ENCODE measurements at regions not wholly inside any gene's neighbourhood (a gene's known extent, or its start where the extent isn't known, plus 50 kb on each side); places are given as distances from the start of the nearest gene placed in this dataset.

DNA sequence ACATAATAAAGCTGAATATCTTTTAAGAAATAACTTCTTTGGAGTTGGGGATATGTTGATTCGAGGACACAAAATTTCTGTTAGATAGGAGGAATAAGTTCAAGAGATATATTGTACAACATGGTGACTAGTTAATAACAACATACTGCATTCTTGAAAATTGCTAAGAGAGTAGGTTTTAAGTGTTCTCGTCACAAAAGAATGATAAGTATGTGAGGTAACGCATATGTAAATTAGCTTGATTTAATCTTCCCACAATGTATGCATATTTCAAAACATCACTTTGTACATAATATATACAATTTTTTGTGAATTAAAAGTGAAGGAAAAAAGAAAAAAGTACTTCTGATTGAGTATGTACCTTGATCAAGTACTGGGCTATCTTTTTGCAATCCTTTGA is 428.0 kb upstream of the TRPC7 start:
- no peak overlapping the region for H3K4me3 Mint-ChIP-seq
- DNase-seq (ENCODE audit: low spot score in 2 of 2), result no peak
- H3K27me3 Mint-ChIP-seq, result no peaks in the 10 kb centered on the region
- ATAC-seq (ENCODE audit: low read depth), result no peak
- no peak overlapping the region for H3K27ac Mint-ChIP-seq
- no peaks in the 10 kb centered on the region for H3K4me1 Mint-ChIP-seq
- H3K9me3 Mint-ChIP-seq, result peaks cover 1% of the 10 kb centered on the region
- no peaks in the 10 kb centered on the region for H3K36me3 Mint-ChIP-seq

DNA sequence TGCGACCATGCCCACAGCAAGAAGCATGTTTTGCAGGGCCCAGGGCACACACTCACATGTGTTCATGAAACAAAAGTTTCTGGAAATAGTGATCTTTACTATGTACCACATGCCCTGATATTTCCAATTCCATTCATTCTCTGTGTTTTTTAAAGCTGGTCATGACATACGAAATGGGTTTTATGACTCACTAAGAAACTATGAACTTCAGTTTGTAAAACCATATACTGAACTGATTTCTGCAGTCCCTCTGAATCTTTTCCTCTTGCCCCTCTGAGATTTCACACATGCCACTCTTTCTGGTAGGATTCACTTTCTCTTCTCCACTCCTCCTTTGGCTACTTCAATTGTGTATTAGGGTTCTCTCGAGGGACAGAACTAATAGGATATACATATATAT is 416.1 kb upstream of the TRPC7 start:
- Mint-ChIP-seq H3K27me3 (no peaks in the 10 kb centered on the region), H3K27ac (no peak overlapping the region), H3K4me3 (no peak overlapping the region), H3K36me3 (no peaks in the 10 kb centered on the region), H3K4me1 (no peaks in the 10 kb centered on the region), H3K9me3 (peaks cover 3% of the 10 kb centered on the region)
- no peak for DNase-seq (ENCODE audit: low spot score in 2 of 2)
- ATAC-seq (ENCODE audit: low read depth), result no peak

DNA sequence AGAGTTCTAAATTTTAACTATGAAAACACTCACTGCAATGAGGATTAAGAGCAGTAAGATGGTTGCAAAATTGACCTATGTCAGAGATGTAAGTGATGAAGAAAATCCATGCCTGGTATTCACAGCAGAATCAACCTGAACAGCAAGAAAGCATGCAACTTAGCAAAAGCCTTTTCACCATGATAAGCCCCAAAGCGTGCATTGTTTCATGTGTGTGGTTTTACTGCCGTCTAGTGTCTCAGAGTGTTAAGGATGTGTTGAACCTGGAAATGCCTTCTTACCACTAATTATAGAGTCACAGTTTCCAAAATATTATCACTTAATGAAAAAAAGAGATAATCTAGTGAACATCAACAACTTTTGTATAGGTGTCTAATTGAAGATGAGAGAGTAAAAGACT is 415.2 kb upstream of the TRPC7 start:
- no peak overlapping the region for H3K27ac Mint-ChIP-seq
- ATAC-seq (ENCODE audit: low read depth), result no peak
- no peak for DNase-seq (ENCODE audit: low spot score in 2 of 2)
- H3K4me1 Mint-ChIP-seq, result no peaks in the 10 kb centered on the region
- no peak overlapping the region for H3K4me3 Mint-ChIP-seq
- no peaks in the 10 kb centered on the region for H3K27me3 Mint-ChIP-seq
- peaks cover 5% of the 10 kb centered on the region for H3K9me3 Mint-ChIP-seq
- H3K36me3 Mint-ChIP-seq, result no peaks in the 10 kb centered on the region

DNA sequence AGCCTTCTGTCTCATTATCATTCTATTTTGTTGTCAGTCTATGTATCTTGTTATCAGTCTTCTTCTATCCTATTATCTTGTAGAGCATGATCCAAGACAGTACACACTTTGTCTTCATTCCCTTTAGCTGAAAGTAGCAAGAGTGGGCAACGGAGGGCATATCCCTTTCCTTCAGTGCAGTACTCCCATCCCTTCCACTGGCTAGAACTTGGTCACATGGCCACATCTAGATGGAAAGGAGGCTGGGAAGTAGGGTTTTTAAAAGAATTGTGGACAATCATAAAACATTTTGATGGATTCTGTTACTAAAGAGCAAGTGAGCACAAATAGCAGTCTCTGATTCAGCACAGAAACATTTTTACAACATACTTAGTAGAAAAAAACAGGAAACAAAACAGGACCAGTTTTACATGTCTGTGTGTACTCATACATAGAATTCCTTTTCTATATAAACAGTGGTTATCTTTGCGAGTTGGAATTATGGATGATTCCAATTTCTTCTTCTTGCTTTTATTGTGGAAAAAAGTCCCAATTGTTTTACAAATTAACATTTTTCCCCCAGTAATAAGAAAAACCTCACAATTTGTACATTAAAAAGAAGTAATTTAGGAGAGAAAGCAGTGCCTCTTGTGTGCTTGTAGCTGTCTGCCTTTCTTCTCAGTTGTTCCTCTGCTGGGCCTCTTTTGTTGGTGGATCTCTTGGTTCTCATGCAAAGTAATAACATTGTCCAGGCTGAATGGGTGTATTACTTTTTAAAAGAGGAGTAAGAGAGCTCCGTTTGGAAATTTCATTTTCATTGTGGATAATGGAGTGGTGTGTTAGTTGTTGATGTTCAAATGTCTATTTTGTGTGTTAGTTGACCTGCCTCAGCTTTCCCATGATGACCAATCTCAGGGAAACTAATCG is 410.9 kb upstream of the TRPC7 start:
- no peak overlapping the region for H3K4me3 Mint-ChIP-seq
- ATAC-seq (ENCODE audit: low read depth), result no peak
- no peaks in the 10 kb centered on the region for H3K4me1 Mint-ChIP-seq

DNA sequence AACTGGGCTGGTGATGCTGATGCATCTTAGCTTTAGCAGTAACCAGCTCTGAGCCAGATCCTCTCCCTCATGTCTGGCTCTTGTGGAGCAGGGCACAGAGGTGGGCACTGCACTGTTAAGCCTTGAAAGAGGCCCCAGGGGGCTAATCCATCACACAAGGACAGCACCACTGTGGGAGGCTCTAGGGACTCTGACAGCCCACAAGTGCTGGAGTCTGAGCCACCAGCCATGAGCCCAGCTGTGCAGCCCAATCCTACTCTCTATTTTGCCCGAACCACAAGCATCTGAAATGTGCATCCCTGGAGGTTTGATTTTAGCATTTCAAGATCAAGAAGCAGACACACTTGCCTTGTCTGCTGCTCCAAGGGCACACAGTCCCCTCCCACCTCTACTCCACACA is 407.1 kb upstream of the TRPC7 start:
- Mint-ChIP-seq H3K27ac (no peak overlapping the region), H3K4me1 (no peaks in the 10 kb centered on the region), H3K36me3 (no peaks in the 10 kb centered on the region), H3K27me3 (peaks cover 4% of the 10 kb centered on the region), H3K4me3 (no peak overlapping the region), H3K9me3 (peaks cover 4% of the 10 kb centered on the region)
- ATAC-seq (ENCODE audit: low read depth), result no peak
- DNase-seq (ENCODE audit: low spot score in 2 of 2), result no peak

More for the DNA sequence above, 410.9 kb upstream of the TRPC7 start:
- Mint-ChIP-seq H3K9me3 (peaks cover 4% of the 10 kb centered on the region), H3K27ac (no peak overlapping the region), H3K36me3 (no peaks in the 10 kb centered on the region), H3K27me3 (peaks cover 1% of the 10 kb centered on the region)
- DNase-seq (ENCODE audit: low spot score in 2 of 2), result no peak

DNA sequence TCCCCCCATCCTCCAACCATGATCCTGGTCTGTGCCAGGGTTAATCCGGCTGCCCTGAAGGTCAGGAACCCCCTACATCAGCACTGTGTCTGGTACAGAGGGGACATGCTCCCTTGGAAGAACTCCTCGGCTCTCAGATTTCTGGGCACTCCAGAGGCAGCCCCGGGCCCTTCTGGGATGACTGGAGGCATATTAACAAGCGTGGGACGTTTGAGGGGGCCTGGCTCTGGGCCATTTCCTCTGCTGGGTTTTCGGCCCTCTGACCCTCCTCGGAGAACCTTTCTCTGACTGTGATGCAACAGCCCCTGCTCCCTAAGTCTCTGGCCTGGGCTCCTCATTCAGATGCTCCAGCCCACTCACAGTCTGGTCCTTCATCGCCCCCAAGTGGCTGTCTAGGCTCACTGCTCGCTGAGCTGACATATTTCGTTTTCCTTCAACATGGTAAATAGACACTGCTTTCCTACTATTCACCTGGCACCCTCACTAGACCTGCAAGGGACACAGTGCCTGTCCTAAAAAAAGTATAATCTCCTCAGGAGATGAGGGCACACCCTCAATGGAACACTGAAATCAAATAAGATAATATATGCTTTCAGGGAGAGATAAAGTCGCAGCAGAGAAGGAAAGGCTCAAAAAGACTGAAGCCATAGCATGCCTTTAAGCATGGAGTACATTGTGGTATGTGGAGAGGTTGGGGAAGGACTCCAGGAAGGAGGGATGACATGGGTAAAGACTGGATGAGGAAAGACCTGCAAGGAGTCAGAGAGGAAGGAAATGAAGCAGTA is 404.7 kb upstream of the TRPC7 start:
- Mint-ChIP-seq H3K27ac (no peak overlapping the region), H3K27me3 (peaks cover 7% of the 10 kb centered on the region), H3K36me3 (no peaks in the 10 kb centered on the region), H3K4me3 (no peak overlapping the region), H3K4me1 (no peaks in the 10 kb centered on the region), H3K9me3 (peaks cover 4% of the 10 kb centered on the region)
- ATAC-seq (ENCODE audit: low read depth), result no peak
- no peak for DNase-seq (ENCODE audit: low spot score in 2 of 2)

DNA sequence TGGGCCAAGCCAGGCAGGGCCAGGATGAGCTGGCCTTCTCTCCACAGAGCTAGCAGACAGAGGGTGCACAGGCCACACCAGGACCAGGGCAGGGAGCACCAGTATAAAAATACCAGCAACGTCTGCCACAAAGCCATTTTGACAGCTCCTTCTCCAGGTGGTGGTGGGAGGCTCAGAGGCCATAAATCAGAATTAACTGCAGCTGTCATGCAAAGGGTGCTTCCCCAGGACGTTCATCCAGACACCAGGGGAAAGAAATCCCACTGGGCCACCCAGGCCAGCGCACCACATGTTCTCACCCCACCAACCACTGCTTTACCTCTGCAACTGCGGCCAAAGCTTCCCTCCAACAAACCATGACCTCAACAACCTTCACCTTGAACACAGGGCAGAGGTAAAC is 403.7 kb upstream of the TRPC7 start:
- Mint-ChIP-seq H3K36me3 (no peaks in the 10 kb centered on the region), H3K9me3 (peaks cover 2% of the 10 kb centered on the region), H3K4me3 (no peak overlapping the region), H3K27ac (no peak overlapping the region), H3K4me1 (no peaks in the 10 kb centered on the region), H3K27me3 (peaks cover 7% of the 10 kb centered on the region)
- DNase-seq (ENCODE audit: low spot score in 2 of 2) (no peak), ATAC-seq (ENCODE audit: low read depth) (no peak)

DNA sequence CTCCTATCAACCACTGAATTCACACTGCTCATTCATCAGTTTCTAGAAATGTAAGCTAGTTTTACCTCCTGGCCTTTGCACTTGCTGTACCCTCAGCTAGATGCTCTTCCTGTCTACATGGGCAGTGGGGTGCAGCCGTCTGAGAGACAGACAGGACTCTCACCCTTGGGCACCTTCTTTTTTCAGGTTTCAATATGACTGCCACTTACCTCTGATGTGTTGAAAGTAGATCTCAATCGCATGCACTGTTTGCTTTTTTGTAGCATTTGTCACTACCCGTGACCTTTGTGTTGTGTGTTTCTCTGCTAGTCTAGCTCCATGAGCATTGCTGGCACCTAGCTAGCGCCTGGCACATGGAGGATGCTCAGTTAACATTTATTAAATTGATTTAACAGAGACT is 403.1 kb upstream of the TRPC7 start:
- Mint-ChIP-seq H3K4me3 (no peak overlapping the region), H3K9me3 (peaks cover 2% of the 10 kb centered on the region), H3K27me3 (peaks cover 7% of the 10 kb centered on the region), H3K36me3 (no peaks in the 10 kb centered on the region), H3K4me1 (no peaks in the 10 kb centered on the region), H3K27ac (no peak overlapping the region)
- no peak for DNase-seq (ENCODE audit: low spot score in 2 of 2)
- no peak for ATAC-seq (ENCODE audit: low read depth)

DNA sequence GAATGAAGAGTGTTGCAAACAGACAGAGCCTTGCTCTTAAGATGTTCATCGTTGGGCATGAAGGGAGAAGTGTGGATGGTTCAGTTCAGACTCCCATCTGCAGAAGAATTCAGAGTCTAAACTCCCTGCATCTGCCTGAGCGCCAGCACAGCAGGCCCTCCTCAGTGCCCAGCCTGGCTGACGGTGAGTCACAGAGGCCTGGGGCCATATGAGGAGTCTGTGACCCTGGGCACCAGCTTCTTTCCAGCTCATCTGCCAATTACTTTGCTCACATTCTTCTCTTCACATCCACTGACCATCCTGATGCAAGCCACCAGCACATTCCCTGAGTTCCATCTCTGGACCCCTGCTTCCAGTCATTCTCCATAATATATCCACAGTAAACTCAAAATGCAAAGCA is 401.1 kb upstream of the TRPC7 start:
- peaks cover 2% of the 10 kb centered on the region for H3K9me3 Mint-ChIP-seq
- DNase-seq (ENCODE audit: low spot score in 2 of 2) (no peak), ATAC-seq (ENCODE audit: low read depth) (no peak)
- H3K27ac Mint-ChIP-seq, result no peak overlapping the region
- H3K27me3 Mint-ChIP-seq, result peaks cover 6% of the 10 kb centered on the region
- H3K4me1 Mint-ChIP-seq, result no peaks in the 10 kb centered on the region
- H3K36me3 Mint-ChIP-seq, result no peaks in the 10 kb centered on the region
- H3K4me3 Mint-ChIP-seq, result no peak overlapping the region

DNA sequence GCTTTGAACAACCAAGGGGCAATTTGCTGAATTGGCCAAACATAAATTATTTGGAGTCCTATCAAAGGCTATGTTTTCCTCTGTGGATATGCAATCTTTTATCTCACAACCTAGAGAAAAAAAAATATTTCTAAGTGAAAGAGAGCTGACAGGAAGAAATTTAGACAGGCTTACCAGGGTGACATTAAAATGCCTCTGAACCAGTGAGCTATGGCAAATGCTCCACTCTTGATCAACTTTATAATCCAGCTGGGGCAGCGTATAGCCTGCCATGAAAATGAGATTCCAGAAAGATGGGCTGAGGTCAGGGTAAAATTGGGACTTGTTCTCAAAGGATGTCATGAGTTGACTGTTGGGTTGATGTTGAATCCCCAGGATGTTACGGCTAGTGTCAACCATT is 399.3 kb upstream of the TRPC7 start:
- DNase-seq (ENCODE audit: low spot score in 2 of 2) (no peak), ATAC-seq (ENCODE audit: low read depth) (no peak)
- Mint-ChIP-seq H3K4me3 (no peak overlapping the region), H3K27ac (no peak overlapping the region), H3K27me3 (peaks cover 4% of the 10 kb centered on the region), H3K36me3 (no peaks in the 10 kb centered on the region), H3K9me3 (peaks cover 2% of the 10 kb centered on the region), H3K4me1 (no peaks in the 10 kb centered on the region)

DNA sequence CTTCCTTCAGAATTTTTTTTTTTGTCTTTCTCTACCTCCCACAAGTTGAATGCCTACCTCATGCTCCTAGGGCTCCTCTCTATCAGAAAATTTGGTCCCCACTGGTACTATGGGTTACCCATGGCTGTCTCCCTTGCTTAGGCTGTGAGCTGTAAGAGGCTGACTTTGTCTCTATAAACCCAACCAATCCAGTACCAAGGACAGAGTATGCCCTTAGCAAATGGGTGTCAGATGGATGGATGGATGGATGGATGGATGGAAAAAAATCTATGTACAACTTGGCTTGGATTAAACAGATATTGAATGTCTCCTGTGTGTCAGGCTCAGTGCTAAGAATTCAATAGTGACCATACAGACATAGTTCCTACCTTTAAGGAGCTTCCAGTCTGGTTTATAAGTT is 398.2 kb upstream of the TRPC7 start:
- Mint-ChIP-seq H3K36me3 (no peaks in the 10 kb centered on the region), H3K9me3 (peaks cover 2% of the 10 kb centered on the region), H3K27ac (no peak overlapping the region), H3K4me1 (no peaks in the 10 kb centered on the region), H3K4me3 (no peak overlapping the region), H3K27me3 (peaks cover 3% of the 10 kb centered on the region)
- ATAC-seq (ENCODE audit: low read depth), result no peak
- DNase-seq (ENCODE audit: low spot score in 2 of 2), result no peak

DNA sequence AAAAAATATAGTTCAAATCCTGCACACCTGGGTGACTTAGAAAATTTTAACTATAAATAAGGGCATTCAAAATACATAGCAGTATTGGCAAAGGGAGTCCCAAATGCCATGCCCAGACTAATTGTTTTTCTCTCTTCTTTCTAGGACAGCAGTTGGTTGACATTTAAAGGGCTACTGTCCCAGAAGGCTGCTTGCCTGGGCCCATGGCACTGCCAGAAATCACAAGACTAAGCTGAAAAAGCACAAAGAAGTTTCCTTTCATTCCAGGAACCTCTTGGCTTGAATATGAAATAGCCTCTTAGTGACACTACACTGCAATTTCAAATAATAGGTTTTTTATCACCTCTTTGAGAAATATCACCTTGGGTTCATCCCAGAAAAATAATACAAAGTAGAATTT is 388.9 kb upstream of the TRPC7 start:
- Mint-ChIP-seq H3K36me3 (no peaks in the 10 kb centered on the region), H3K27me3 (no peaks in the 10 kb centered on the region), H3K27ac (no peak overlapping the region), H3K9me3 (peaks cover under 1% of the 10 kb centered on the region), H3K4me3 (no peak overlapping the region), H3K4me1 (no peaks in the 10 kb centered on the region)
- DNase-seq (ENCODE audit: low spot score in 2 of 2), result no peak
- no peak for ATAC-seq (ENCODE audit: low read depth)

DNA sequence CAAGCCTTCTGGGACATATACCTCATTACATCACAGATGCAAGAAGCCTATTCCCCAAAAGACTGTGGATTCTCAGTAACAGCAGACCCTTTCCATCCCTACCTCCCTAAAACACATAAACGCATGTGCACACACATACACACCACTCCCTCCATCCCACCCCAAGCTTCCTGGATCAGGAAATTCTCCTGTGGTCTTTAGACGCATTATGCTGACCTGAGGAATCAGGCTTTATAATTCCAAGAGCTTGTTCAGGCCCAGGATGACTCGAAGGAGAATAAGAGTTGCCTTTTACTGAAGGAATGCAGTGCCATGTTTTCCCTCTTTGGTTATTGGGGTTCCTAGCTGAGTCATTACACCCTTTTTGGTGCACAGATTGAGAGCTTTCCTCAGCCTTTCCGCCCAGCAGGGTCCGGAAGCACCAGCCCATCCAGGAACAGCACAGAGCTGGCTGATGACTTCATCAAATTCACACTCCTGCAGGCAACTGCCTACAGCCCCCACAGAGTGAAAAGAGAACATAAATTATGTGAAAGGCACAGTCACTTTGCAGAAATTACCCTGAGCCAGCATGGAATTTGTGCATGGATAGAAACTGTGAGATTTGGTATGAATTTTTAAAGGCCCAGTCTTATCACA is 385.0 kb upstream of the TRPC7 start:
- Mint-ChIP-seq H3K27ac (no peak overlapping the region), H3K4me1 (no peaks in the 10 kb centered on the region), H3K27me3 (no peaks in the 10 kb centered on the region), H3K4me3 (no peak overlapping the region), H3K36me3 (no peaks in the 10 kb centered on the region), H3K9me3 (peaks cover 6% of the 10 kb centered on the region)
- DNase-seq (ENCODE audit: low spot score in 2 of 2), result no peak
- no peak for ATAC-seq (ENCODE audit: low read depth)

DNA sequence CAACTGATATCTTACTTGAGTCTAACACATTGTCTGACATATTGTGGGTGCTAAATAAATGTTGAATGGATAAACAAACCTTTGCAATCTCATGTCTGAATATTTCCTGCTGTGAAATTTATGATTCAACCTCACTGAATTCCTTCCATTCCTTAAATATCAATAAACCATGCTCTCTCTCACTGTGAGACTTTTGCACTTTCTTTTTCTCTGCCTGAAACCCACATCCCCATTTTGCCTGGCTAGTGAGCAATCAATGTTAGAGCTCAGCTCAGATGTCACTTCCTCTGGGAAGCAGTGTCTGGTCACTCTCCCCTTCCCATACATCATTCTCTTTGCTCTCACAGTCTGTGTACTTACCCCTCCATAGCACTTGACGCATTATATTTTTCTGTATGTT is 383.7 kb upstream of the TRPC7 start:
- no peaks in the 10 kb centered on the region for H3K27me3 Mint-ChIP-seq
- H3K4me1 Mint-ChIP-seq, result no peaks in the 10 kb centered on the region
- no peaks in the 10 kb centered on the region for H3K36me3 Mint-ChIP-seq
- DNase-seq (ENCODE audit: low spot score in 2 of 2) (no peak), ATAC-seq (ENCODE audit: low read depth) (no peak)
- no peak overlapping the region for H3K4me3 Mint-ChIP-seq
- no peak overlapping the region for H3K27ac Mint-ChIP-seq
- peaks cover 9% of the 10 kb centered on the region for H3K9me3 Mint-ChIP-seq

Measured in memory B cell (primary cell).